AG04449 (cell line): ENCODE measurements at regions not wholly inside any gene's neighbourhood (a gene's known extent, or its start where the extent isn't known, plus 50 kb on each side); places are given as distances from the start of the nearest gene placed in this dataset.

ENCODE experiments used
- CTCF ChIA-PET: fragments of 350-600 bp; formaldehyde crosslinking; extraction: SDS; loops from one replicate; lab custom pipeline; 2021; ENCODE audit warnings: antibody characterized with exemption; lab: Yijun Ruan, JAX
- POLR2A ChIA-PET: fragments of 400-600, 350-600 bp; formaldehyde crosslinking; extraction: SDS; loops from one replicate; lab custom pipeline; 2020; ENCODE audit warnings: antibody characterized with exemption, inconsistent platforms; lab: Yijun Ruan, JAX
- DNase-seq: peaks from one replicate; pipeline ENCODE4 v3.0.0-alpha.2; 2010; ENCODE audit warnings: low read depth, low spot score
- H3K4me3 ChIP-seq: 2 replicates; pipeline ENCODE4 v1.5.1; 2011; ENCODE audit warnings: low read depth, mild to moderate bottlenecking, control low read depth, low read length
- TF ChIP-seq, protein P1 (sequence below): IDR thresholded peaks from one replicate; pipeline ENCODE4 v1.5.1; 2011; ENCODE audit warnings: mild to moderate bottlenecking, moderate library complexity, low read length, control low read depth, inconsistent platforms; ENCODE audit not compliant: insufficient read depth; ENCODE audit errors: missing control alignments

DNA sequence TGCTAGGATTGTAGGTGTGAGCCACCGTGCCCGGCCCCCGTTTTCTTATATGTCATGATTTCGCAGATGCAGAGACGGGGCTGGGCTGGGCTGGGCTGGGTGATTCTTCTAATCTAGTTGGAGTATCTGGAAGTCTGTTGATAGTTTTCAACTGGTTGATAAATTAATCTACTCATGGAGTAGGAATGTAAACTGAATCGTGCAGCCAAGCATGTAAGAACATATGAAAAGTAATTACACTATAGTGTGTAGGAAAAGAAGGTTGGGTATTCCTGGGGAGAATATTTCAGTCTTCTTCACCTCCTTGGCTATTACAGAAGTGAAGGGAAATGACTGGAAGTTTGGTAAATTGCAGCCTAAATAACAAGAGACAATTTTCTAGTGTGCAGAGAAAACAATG, 82.6 kb upstream of the MAGI1 start:
- TF ChIP-seq, protein P1, sequence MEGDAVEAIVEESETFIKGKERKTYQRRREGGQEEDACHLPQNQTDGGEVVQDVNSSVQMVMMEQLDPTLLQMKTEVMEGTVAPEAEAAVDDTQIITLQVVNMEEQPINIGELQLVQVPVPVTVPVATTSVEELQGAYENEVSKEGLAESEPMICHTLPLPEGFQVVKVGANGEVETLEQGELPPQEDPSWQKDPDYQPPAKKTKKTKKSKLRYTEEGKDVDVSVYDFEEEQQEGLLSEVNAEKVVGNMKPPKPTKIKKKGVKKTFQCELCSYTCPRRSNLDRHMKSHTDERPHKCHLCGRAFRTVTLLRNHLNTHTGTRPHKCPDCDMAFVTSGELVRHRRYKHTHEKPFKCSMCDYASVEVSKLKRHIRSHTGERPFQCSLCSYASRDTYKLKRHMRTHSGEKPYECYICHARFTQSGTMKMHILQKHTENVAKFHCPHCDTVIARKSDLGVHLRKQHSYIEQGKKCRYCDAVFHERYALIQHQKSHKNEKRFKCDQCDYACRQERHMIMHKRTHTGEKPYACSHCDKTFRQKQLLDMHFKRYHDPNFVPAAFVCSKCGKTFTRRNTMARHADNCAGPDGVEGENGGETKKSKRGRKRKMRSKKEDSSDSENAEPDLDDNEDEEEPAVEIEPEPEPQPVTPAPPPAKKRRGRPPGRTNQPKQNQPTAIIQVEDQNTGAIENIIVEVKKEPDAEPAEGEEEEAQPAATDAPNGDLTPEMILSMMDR, result no peak
- ChIA-PET CTCF (no interaction called here), POLR2A (no interaction called here)
- DNase-seq, result no peak
- H3K4me3 ChIP-seq, result no peak overlapping the region

DNA sequence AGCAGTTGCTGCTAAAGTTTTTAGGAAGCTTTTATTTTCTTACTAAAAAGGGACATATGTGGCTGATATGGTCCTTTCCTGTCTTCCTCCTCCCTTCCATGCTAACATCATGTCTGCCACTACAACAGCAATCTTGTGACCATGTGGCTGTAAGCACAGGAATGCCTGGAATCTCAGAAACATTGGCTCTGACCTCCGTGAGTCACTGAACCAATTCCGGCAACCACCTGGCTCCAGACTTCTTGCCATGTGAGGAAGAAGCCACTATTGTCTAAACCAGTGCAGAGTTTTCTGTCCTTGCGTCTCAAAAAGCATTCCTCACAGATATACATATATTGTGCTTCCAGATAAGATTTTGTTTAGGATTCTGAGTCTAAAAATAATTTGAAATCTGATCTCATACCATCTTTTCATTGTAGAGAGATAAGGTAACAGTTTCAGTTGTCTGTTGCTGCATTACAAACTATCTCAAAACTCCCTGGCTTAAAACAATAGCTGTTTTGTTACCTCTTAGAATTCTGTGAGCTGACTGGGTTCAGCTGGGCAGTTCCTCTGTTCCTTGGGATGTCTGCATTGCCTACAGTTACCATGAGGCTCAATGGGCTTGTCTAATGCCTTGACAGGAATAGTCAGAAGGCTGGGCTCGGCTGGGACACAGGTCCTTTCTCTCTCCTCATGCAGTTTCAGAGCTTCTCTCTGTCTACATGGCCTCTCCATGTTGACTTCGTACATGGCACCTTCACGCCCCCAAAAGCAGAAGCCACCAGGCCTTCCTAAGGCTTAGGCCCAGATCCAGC, 77.3 kb upstream of the MAGI1 start:
- no peak overlapping the region for H3K4me3 ChIP-seq
- CTCF ChIA-PET, result interaction anchor here (0.8 to 1.3 kb wide), 2 partner anchors 19 to 331 kb away, joined by 3 to 4 read pairs; no protein-coding TSS in a partner anchor
- TF ChIP-seq, protein P1, result no peak
- DNase-seq, result peak; percentile 89
- POLR2A ChIA-PET, result interaction anchor here (1.0 to 1.1 kb wide), 2 partner anchors 18 to 167 kb away, joined by 3 read pairs; no protein-coding TSS in a partner anchor

DNA sequence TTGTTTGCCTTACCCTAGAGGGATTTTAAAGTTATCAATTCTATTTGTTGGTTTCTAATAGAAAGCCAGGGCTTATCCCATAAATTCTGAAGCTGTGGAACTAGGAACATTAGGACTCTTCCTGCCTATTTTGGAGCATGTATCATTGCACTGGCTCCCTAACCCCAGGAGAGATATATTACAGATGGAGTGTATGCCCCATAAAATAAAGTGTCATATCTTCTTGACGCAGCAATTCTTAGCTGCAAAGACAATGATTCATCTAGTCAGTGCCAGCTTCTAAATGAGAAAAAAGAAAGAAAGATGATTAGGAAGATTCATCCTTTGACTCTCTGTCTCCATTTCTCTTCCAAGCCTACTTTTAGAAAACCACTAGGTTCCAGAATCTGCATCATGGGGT, 74.8 kb upstream of the MAGI1 start:
- no peak for DNase-seq
- TF ChIP-seq, protein P1, result no peak
- CTCF ChIA-PET, result no interaction called here
- no peak overlapping the region for H3K4me3 ChIP-seq
- POLR2A ChIA-PET, result interaction anchor here (1.3 kb wide), 1 partner anchor 17 kb away, joined by 4 read pairs; no protein-coding TSS in a partner anchor

DNA sequence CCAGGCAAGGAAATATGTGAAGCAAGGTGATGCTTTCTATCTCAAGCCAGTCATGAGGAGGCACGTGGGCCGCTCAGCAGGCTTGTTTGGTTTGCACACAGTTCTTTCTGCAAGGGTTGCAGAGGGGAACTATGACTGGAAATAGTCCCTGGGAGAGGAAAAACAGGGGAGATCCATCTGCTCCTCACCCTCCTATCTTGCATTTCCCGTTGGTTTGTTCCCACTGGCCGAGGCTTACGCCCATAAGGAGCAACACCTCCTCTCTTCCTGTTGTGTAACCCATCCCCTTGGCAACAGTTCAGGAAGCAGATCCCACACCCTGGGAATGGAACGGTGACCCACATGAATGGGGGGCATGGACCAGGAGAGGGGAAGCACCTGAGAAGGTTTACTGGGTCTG, 72.1 kb upstream of the MAGI1 start:
- H3K4me3 ChIP-seq, result no peak overlapping the region
- ChIA-PET POLR2A (no interaction called here), CTCF (no interaction called here)
- no peak for DNase-seq
- TF ChIP-seq, protein P1, result no peak

DNA sequence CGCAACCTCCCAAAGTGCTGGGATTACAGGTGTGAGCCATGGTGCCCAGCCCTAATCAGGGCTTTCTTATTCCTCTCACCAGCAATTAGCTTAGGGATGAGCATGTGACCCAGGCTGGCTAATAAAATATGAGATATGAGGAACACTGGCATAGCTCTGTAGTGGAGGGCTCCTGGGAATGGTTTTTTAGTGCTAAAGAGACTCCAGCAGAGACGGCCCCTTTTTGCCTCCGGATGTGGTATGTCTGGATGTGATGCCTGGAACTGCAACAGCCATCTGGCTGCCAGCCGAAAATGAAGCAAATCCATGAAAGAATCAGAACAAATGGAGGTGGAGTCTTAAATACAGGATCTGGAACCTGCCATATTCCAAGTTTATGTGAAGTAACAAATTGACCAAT, 69.1 kb upstream of the MAGI1 start:
- peak; percentile 60 for DNase-seq
- no peak overlapping the region for H3K4me3 ChIP-seq
- POLR2A ChIA-PET, result no interaction called here
- CTCF ChIA-PET, result interaction anchor here (0.6 to 1.1 kb wide), 3 partner anchors 10 to 31 kb away, joined by 3 to 4 read pairs (median 3); no protein-coding TSS in a partner anchor
- TF ChIP-seq, protein P1, result no peak

DNA sequence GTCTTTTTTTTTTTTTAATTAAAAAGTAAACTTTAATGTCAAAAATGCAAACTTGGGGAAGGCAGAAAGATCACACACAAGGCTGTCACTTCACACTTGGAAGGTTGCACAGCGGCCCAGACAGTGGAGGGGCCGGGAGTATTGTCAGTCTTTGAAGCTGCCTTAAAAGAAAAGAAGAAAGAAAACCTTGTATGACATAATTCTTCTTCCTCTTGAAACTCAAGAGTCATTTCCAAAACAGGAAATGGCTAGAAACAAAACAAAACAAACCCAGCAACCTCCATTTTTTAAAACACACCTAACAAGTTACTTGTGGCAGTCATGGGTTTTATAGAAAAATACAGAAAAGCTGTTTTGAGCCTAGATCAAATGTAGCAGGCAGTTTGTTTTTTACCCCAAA, 68.1 kb upstream of the MAGI1 start:
- DNase-seq, result no peak
- CTCF ChIA-PET, result interaction anchor here (1.1 kb wide), 1 partner anchor 9 kb away, joined by 3 read pairs; no protein-coding TSS in a partner anchor
- TF ChIP-seq, protein P1, result no peak
- no peak overlapping the region for H3K4me3 ChIP-seq
- POLR2A ChIA-PET, result no interaction called here
